IMR-90 (cell line): ENCODE measurements at regions not wholly inside any gene's neighbourhood (a gene's known extent, or its start where the extent isn't known, plus 50 kb on each side); places are given as distances from the start of the nearest gene placed in this dataset.

Experiments
- ATAC-seq: fragments of 200-7000 bp; cut with Tn5 transposase; 2 replicates; pipeline ENCODE4 v1.9.1; 2020; ENCODE audit warnings: low read depth, mild to moderate bottlenecking, moderate library complexity
- BruUV-seq: library from RNA; stranded (reverse); fragments of 400-500 nt; replicated peaks from 2 replicates; lab custom pipeline; 2021; lab: Mats Ljungman, UMichigan
- CTCF ChIA-PET: fragments of 300-600 bp; formaldehyde crosslinking; extraction: SDS; loops from one replicate; lab custom pipeline; 2021; ENCODE audit warnings: antibody characterized with exemption; lab: Yijun Ruan, JAX
- POLR2A ChIA-PET: fragments of 300-600 bp; sonication (Branson Sonifier 250); formaldehyde crosslinking; loops from one replicate; lab custom pipeline; 2022; ENCODE audit warnings: antibody characterized with exemption; ENCODE audit not compliant: unreplicated experiment; lab: Charles Lee
- DNase-seq: peaks from one replicate; pipeline ENCODE4 v3.0.0; 2013
- H2AFZ ChIP-seq: replicated peaks from 2 replicates; pipeline ENCODE3; 2013; ENCODE audit warnings: low read length, mild to moderate bottlenecking; ENCODE audit not compliant: poor library complexity
- H2AK5ac ChIP-seq: 2 replicates; pipeline ENCODE4 v1.6.1; 2013; ENCODE audit warnings: low read depth, low read length, inconsistent platforms
- H2AK9ac ChIP-seq: replicated peaks from 2 replicates; pipeline ENCODE3; 2013; ENCODE audit warnings: mild to moderate bottlenecking, low read depth, low read length, moderate library complexity; ENCODE audit not compliant: poor library complexity
- H2BK120ac ChIP-seq: 2 replicates; pipeline ENCODE4 v1.6.1; 2013; ENCODE audit warnings: low read depth, low read length, inconsistent platforms
- H2BK15ac ChIP-seq: 3 replicates; pipeline ENCODE4 v1.6.1; 2013; ENCODE audit warnings: low read depth, low read length, inconsistent platforms
- H2BK20ac ChIP-seq: 2 replicates; pipeline ENCODE4 v1.6.1; 2013; ENCODE audit warnings: low read depth, mild to moderate bottlenecking, inconsistent platforms, low read length, moderate library complexity
- H2BK5ac ChIP-seq: 2 replicates; pipeline ENCODE4 v1.6.1; 2013; ENCODE audit warnings: mild to moderate bottlenecking, low read depth, low read length, inconsistent platforms; ENCODE audit not compliant: poor library complexity, severe bottlenecking
- H3K14ac ChIP-seq: replicated peaks from 2 replicates; pipeline ENCODE4 v1.6.1; 2013; ENCODE audit warnings: low read depth, low read length, inconsistent platforms
- H3K18ac ChIP-seq: 2 replicates; pipeline ENCODE4 v1.6.1; 2013; ENCODE audit warnings: low read depth, low read length, control low read depth
- H3K23ac ChIP-seq: 2 replicates; pipeline ENCODE4 v1.6.1; 2013; ENCODE audit warnings: low read depth, low read length, inconsistent platforms
- H3K27ac ChIP-seq: 2 replicates; pipeline ENCODE4 v1.5.1; 2013; ENCODE audit warnings: mild to moderate bottlenecking, control low read depth, low read length; ENCODE audit not compliant: insufficient read depth
- H3K27me3 ChIP-seq: 2 replicates; pipeline ENCODE4 v1.6.1; 2013; ENCODE audit warnings: low read length; ENCODE audit not compliant: control insufficient read depth, insufficient read depth
- H3K36me3 ChIP-seq: 2 replicates; pipeline ENCODE4 v1.6.1; 2013; ENCODE audit warnings: low read length, mixed read lengths; ENCODE audit not compliant: control insufficient read depth, insufficient read depth
- H3K4ac ChIP-seq: 2 replicates; pipeline ENCODE4 v1.6.1; 2013; ENCODE audit warnings: low read depth, low read length, inconsistent platforms
- H3K4me1 ChIP-seq: 2 replicates; pipeline ENCODE4 v1.6.1; 2013; ENCODE audit warnings: low read length, mixed read lengths; ENCODE audit not compliant: control insufficient read depth, insufficient read depth
- H3K4me2 ChIP-seq: 2 replicates; pipeline ENCODE4 v1.6.1; 2013; ENCODE audit warnings: low read depth, mild to moderate bottlenecking, control low read depth, low read length, moderate library complexity
- H3K4me3 ChIP-seq: 2 replicates; pipeline ENCODE4 v1.5.1; 2013; ENCODE audit warnings: low read depth, mild to moderate bottlenecking, control low read depth, low read length, moderate library complexity; ENCODE audit not compliant: insufficient read depth
- H3K56ac ChIP-seq: 2 replicates; pipeline ENCODE4 v1.6.1; 2013; ENCODE audit warnings: low read length, inconsistent platforms; ENCODE audit not compliant: insufficient read depth; ENCODE audit errors: extremely low read depth
- H3K79me1 ChIP-seq, 2 experiments: 2 replicates each; pipeline ENCODE4 v1.6.1; 2013; ENCODE audit warnings: low read length in 2 of 2, inconsistent platforms in 1 of 2, low read depth in 1 of 2
- H3K9ac ChIP-seq: 2 replicates; pipeline ENCODE4 v1.6.1; 2013; ENCODE audit warnings: low read depth, low read length, control low read depth
- H3K9me1 ChIP-seq: 2 replicates; pipeline ENCODE4 v1.6.1; 2013; ENCODE audit warnings: low read length, inconsistent platforms; ENCODE audit not compliant: insufficient read depth
- H3K9me3 ChIP-seq: 2 replicates; pipeline ENCODE4 v1.6.1; 2013; ENCODE audit warnings: low read length; ENCODE audit not compliant: control insufficient read depth, insufficient read depth
- H4K20me1 ChIP-seq: 2 replicates; pipeline ENCODE4 v1.6.1; 2013; ENCODE audit warnings: low read length, inconsistent platforms; ENCODE audit not compliant: insufficient read depth
- H4K5ac ChIP-seq: 2 replicates; pipeline ENCODE4 v1.6.1; 2013; ENCODE audit warnings: mild to moderate bottlenecking, low read depth, low read length, control low read depth
- H4K8ac ChIP-seq, 2 experiments: 2 replicates each; pipeline ENCODE4 v1.6.1; 2013; ENCODE audit warnings: low read depth in 2 of 2, low read length in 2 of 2, control low read depth in 1 of 2, inconsistent platforms in 1 of 2
- H4K91ac ChIP-seq: 2 replicates; pipeline ENCODE4 v1.6.1; 2013; ENCODE audit warnings: low read depth, low read length, inconsistent platforms; ENCODE audit not compliant: insufficient read depth
- USF2 ChIP-seq: fragments of 150-350 bp; IDR thresholded peaks from 2 replicates; pipeline ENCODE4 v1.6.1; 2017; ENCODE audit warnings: mild to moderate bottlenecking, antibody characterized with exemption, low read length, low read depth
- WGBS, 2 experiments: methylation state at CpG; one replicate each; pipeline versions ENCODE4 v1.1.5 to v1.1.7; 2013; ENCODE audit warnings: missing lambda C conversion rate in 2 of 2; ENCODE audit not compliant: insufficient read length in 1 of 2; ENCODE audit errors: extremely low coverage in 2 of 2; 5-methylcytosine and 5-hydroxymethylcytosine counted together
- dilution Hi-C: fragments of 300-500 bp; cut with HindIII; formaldehyde crosslinking; loops from one replicate; pipeline ENCODE4 v1.14.3; 2018; ENCODE audit warnings: low sequenced_read_pairs; ENCODE audit not compliant: unreplicated experiment
- in situ Hi-C: fragments of 300-500 bp; cut with MboI; formaldehyde crosslinking; loops from 3 replicates; pipeline ENCODE4 v1.14.3; 2019; ENCODE audit warnings: low sequenced_read_pairs, inconsistent platforms, mixed read lengths
- intact Hi-C: fragments of 100-400 bp; cut with micrococcal nuclease; formaldehyde crosslinking; loops from 2 replicates; pipeline ENCODE4 v1.10.0; 2022
- TF ChIP-seq, protein P1 (sequence below): conservative IDR thresholded peaks from 2 replicates; pipeline ENCODE4 v1.5.1; 2012; ENCODE audit warnings: mild to moderate bottlenecking, low read depth, low read length, improper control_type of control experiment

DNA sequence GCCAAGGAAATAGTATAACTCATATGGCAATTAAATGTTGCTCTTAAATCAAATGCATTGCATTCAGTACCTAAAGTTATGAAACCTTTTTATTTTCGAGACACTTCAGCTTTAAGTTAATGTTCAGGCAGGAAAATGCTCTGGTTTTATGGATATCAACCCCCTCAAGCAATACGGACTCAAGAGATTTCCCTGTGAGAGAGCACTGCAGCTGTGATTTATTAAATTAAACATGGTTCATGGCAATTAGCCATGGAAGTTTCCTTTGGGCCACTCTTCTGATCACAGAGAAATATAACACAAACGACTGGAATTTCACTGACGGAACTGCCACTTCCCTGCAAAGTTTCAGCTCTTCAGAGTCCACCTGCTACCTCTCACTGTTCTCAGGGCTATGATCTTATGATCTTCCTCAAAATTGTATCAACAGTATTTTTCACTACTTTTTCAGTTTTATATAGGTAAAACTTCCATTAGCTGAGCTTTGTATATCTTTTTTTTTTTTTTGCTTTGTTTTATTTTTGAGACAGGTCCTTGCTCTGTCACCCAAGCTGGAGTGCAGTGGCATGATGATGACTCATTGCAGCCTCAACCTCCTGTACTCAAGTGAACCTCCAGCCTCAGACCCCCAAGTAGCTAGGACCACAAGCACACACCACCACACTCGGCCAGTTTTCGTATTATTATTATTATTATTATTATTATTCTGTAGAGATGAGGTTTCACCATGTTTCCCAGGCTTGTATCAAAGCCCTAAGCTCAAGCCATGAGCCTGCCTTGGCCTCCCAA, 923.1 kb upstream of the TMPRSS15 start:
- H4K8ac ChIP-seq: no peak overlapping the region
- no peak overlapping the region for H2BK5ac ChIP-seq
- no peak overlapping the region for H2AK5ac ChIP-seq
- no peak overlapping the region for H2AK9ac ChIP-seq
- ChIA-PET POLR2A (no interaction called here), CTCF (no interaction called here)
- no peaks in the 10 kb centered on the region for H3K4me1 ChIP-seq
- WGBS, 2 experiments: 50% methylated on average over 2 of the region's 6 CpGs; no CpG with 5 or more reads in 1 of the 2 experiments
- H3K14ac ChIP-seq: no peak overlapping the region
- dilution Hi-C loops: no loop called here
- no peak overlapping the region for H2BK15ac ChIP-seq
- no peak overlapping the region for H4K5ac ChIP-seq
- H3K9me1 ChIP-seq: no peaks in the 10 kb centered on the region
- no peaks in the 10 kb centered on the region for H3K79me1 ChIP-seq
- H4K91ac ChIP-seq: no peak overlapping the region
- no peak overlapping the region for H2BK20ac ChIP-seq
- H3K27ac ChIP-seq: no peak overlapping the region
- H3K56ac ChIP-seq: no peak overlapping the region
- no peaks in the 10 kb centered on the region for H4K20me1 ChIP-seq
- no peak overlapping the region for H3K4ac ChIP-seq
- H3K9ac ChIP-seq: no peak overlapping the region
- H3K4me3 ChIP-seq: no peak overlapping the region
- H3K27me3 ChIP-seq: no peaks in the 10 kb centered on the region
- H3K4me2 ChIP-seq: no peak overlapping the region
- no peak for TF ChIP-seq USF2
- TF ChIP-seq, protein P1, sequence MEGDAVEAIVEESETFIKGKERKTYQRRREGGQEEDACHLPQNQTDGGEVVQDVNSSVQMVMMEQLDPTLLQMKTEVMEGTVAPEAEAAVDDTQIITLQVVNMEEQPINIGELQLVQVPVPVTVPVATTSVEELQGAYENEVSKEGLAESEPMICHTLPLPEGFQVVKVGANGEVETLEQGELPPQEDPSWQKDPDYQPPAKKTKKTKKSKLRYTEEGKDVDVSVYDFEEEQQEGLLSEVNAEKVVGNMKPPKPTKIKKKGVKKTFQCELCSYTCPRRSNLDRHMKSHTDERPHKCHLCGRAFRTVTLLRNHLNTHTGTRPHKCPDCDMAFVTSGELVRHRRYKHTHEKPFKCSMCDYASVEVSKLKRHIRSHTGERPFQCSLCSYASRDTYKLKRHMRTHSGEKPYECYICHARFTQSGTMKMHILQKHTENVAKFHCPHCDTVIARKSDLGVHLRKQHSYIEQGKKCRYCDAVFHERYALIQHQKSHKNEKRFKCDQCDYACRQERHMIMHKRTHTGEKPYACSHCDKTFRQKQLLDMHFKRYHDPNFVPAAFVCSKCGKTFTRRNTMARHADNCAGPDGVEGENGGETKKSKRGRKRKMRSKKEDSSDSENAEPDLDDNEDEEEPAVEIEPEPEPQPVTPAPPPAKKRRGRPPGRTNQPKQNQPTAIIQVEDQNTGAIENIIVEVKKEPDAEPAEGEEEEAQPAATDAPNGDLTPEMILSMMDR: no peak
- ATAC-seq: no peak
- H3K18ac ChIP-seq: no peak overlapping the region
- intact Hi-C loops: no loop called here
- in situ Hi-C loops: no loop called here
- no peak overlapping the region for H3K23ac ChIP-seq
- no peak overlapping the region for H2AFZ ChIP-seq
- no peaks in the 10 kb centered on the region for H3K36me3 ChIP-seq
- BruUV-seq: no TSS peak
- no peaks in the 10 kb centered on the region for H3K9me3 ChIP-seq
- no peak for DNase-seq
- H2BK120ac ChIP-seq: no peak overlapping the region
